Tibial nerve (tissue), 4 donors: ENCODE measurements at regions not wholly inside any gene's neighbourhood (a gene's known extent, or its start where the extent isn't known, plus 50 kb on each side); places are given as distances from the start of the nearest gene placed in this dataset.

ENCODE experiments used
- DNase-seq, 2 donors: peaks; one replicate each; pipeline ENCODE4 v3.0.0-alpha.2; 2019; ENCODE audit warnings: low spot score in 2 of 2
- H3K27ac ChIP-seq, 4 donors: fragments of 200-600 bp; sonication (generic) in 3 of 4; one replicate each; pipeline ENCODE4 v1.5.1; 2017 to 2019; ENCODE audit warnings: mild to moderate bottlenecking in 1 of 4
- H3K27me3 ChIP-seq, 2 donors: fragments of 200-600 bp; sonication (generic) in 1 of 2; one replicate each; pipeline versions ENCODE4 v1.5.1 to v1.6.0; 2017 to 2019
- H3K36me3 ChIP-seq, 3 donors: fragments of 200-600 bp; sonication (generic); one replicate each; pipeline ENCODE4 v1.5.1; 2018 to 2019
- H3K4me1 ChIP-seq, 4 donors: fragments of 200-600 bp; sonication (generic) in 3 of 4; one replicate each; pipeline ENCODE4 v1.5.1; 2017 to 2019
- H3K4me3 ChIP-seq, 4 donors: fragments of 200-600 bp; sonication (generic) in 3 of 4; one replicate each; pipeline ENCODE4 v1.5.1; 2017 to 2019; ENCODE audit warnings: mild to moderate bottlenecking in 1 of 4, moderate library complexity in 1 of 4
- H3K9me3 ChIP-seq, 4 donors: fragments of 200-600 bp; sonication (generic) in 3 of 4; one replicate each; pipeline ENCODE4 v1.5.1; 2017 to 2019
- EP300 ChIP-seq, 2 donors: sonication (generic); formaldehyde crosslinking; IDR thresholded peaks; one replicate each; pipeline ENCODE4 v1.6.1; 2017; ENCODE audit warnings: antibody characterized with exemption in 2 of 2, mild to moderate bottlenecking in 1 of 2
- POLR2A ChIP-seq, 2 donors: fragments of 450-650 bp; IDR thresholded peaks; one replicate each; pipeline ENCODE4 v1.6.1; 2017; ENCODE audit warnings: antibody characterized with exemption in 2 of 2, mild to moderate bottlenecking in 2 of 2, moderate library complexity in 2 of 2
- WGBS, 2 donors: methylation state at CpG; one replicate each; pipeline ENCODE4 v1.1.5; 2018; 5-methylcytosine and 5-hydroxymethylcytosine counted together
- TF ChIP-seq, protein P1 (sequence below), 5 experiments: fragments of 200-600 bp in 3 of 5; fragments of 450-650 bp in 2 of 5; sonication (generic) in 3 of 5; IDR thresholded peaks; one replicate each; pipeline ENCODE4 v1.5.1; 2016 to 2019; ENCODE audit warnings: antibody characterized with exemption in 5 of 5, mild to moderate bottlenecking in 3 of 5, moderate library complexity in 2 of 5

DNA sequence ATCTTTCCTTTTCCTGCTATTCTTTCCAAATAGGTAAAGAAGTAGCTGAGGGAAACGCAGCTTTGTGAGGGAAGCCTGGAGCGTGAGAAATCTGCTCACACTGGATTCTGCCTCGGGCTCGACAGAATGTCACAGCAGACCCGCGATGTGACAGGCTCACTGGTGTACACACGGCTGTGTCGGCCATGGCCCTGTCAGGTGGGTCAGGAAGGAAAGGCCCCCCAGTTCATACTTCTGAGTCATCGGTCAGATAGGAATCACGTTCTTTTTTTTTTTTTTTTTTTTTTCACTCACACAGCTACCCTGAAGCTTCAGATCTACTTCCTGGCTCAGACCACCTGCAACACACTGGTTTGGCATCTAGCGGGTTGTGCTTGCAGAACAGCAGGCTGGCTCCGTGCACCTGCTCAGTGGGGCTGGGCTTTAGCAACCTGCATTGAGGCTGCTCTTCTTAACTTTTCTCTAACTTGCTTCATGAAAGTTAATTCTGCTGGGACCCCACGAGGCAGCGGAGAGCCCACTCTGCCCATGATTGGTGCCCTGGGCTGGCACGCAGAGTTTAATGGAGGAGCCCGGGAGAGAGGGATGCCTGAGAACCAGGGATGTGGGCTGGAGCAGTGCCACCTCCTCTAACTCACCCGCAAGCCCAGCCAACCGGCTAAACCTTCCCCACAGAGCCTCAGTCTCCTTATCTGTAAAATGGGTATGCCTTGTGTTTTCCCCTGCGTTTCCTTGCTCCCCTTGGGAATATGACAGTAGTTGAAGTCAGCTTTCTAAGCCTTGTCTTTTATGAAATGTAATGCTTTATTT, 61.5 kb upstream of the FNDC1 start:
- 73 to 74% methylated on average over 19 of the region's 19 CpGs for WGBS, 2 donors
- no peak for DNase-seq
- H3K4me3 ChIP-seq: peak overlapping the region in 1 of 4 donors; percentile 10

DNA sequence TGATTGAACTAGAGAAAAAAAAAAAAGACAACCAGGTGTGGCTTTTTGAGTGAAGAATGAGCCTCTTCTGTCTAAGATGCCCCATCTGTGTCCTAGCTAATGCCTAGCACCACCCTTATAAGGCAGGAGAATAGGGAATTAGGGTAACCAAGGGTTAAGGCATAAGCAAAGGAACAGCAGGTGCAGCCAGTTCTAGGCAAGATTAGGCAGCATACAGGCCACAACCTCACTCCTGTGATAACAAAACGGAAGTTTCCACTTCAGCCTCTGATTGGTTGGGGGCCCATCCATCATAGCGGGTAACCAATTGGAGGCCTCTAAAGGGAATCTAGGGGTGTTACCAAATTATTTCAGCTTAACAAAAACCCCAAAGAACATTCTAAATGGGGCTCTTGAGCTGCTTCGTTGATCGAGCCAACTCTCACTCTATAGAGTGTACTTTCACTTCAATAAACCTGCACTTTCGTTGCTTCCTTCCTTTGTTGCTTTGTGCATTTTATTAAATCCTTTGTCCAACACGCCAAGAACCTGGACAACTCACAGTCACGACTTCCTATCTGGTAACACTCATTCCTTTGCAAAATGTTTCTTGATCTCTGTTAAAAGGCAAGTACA, 61.9 kb upstream of the TAGAP start:
- H3K4me3 ChIP-seq: peak overlapping the region in 1 of 4 donors; percentile 10
- WGBS, 2 donors: 35 to 41% methylated on average over 7 of the region's 7 CpGs
- TF ChIP-seq, protein P1, sequence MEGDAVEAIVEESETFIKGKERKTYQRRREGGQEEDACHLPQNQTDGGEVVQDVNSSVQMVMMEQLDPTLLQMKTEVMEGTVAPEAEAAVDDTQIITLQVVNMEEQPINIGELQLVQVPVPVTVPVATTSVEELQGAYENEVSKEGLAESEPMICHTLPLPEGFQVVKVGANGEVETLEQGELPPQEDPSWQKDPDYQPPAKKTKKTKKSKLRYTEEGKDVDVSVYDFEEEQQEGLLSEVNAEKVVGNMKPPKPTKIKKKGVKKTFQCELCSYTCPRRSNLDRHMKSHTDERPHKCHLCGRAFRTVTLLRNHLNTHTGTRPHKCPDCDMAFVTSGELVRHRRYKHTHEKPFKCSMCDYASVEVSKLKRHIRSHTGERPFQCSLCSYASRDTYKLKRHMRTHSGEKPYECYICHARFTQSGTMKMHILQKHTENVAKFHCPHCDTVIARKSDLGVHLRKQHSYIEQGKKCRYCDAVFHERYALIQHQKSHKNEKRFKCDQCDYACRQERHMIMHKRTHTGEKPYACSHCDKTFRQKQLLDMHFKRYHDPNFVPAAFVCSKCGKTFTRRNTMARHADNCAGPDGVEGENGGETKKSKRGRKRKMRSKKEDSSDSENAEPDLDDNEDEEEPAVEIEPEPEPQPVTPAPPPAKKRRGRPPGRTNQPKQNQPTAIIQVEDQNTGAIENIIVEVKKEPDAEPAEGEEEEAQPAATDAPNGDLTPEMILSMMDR (IDR thresholded peaks at IDR 0.05): no peak
- H3K27ac ChIP-seq: peak overlapping the region in 3 of 4 donors; percentile 14 to 70 (median 22)
- no peaks in the 10 kb centered on the region for H3K9me3 ChIP-seq
- H3K36me3 ChIP-seq: no peaks in the 10 kb centered on the region
- peak in 1 of 2 donors; percentile 73 for DNase-seq
- no peaks in the 10 kb centered on the region for H3K27me3 ChIP-seq
- H3K4me1 ChIP-seq: peaks cover 0 to 26% (median 4%) of the 10 kb centered on the region in 4 donors

More for the DNA sequence above, 61.5 kb upstream of the FNDC1 start:
- Histone ChIP-seq H3K27me3 (no peaks in the 10 kb centered on the region), H3K9me3 (no peaks in the 10 kb centered on the region), H3K27ac (peak overlapping the region in 1 of 4 donors; percentile 70), H3K4me1 (peaks cover 0 to 26% (median 4%) of the 10 kb centered on the region in 4 donors), H3K36me3 (no peaks in the 10 kb centered on the region)
- TF ChIP-seq POLR2A (IDR thresholded peaks at IDR 0.05): no peak
- TF ChIP-seq EP300 (IDR thresholded peaks at IDR 0.05): no peak
- TF ChIP-seq, protein P1 (IDR thresholded peaks at IDR 0.05): no peak

DNA sequence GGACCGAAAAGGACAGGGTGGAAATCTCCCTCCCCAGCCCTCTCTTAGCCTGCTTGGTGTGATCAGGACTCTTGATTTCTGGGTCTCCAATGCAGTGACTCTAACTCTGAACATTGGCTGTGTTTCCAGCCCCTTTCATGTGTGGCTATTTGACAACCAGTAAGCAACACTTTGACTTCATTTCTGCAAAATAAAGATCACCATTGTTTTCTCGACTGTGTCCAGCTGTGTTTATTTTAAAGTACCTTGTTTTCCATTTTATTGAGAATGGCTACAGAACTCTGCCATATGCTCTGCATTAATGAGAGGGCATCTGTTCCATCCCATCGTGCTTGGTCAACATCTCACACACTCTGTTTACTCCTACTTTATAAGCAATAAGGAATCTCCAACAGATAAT, 60.9 kb upstream of the TAGAP start:
- 35 to 50% methylated on average over 3 of the region's 3 CpGs for WGBS, 2 donors
- Histone ChIP-seq H3K9me3 (no peaks in the 10 kb centered on the region), H3K27ac (peak overlapping the region in 1 of 4 donors; percentile 54), H3K4me1 (peaks cover 0 to 26% (median 4%) of the 10 kb centered on the region in 4 donors), H3K36me3 (no peaks in the 10 kb centered on the region), H3K27me3 (no peaks in the 10 kb centered on the region), H3K4me3 (no peak overlapping the region)
- DNase-seq: no peak
- no peak for TF ChIP-seq POLR2A (IDR thresholded peaks at IDR 0.05)
- TF ChIP-seq EP300 (IDR thresholded peaks at IDR 0.05): no peak
- TF ChIP-seq, protein P1 (IDR thresholded peaks at IDR 0.05): no peak

DNA sequence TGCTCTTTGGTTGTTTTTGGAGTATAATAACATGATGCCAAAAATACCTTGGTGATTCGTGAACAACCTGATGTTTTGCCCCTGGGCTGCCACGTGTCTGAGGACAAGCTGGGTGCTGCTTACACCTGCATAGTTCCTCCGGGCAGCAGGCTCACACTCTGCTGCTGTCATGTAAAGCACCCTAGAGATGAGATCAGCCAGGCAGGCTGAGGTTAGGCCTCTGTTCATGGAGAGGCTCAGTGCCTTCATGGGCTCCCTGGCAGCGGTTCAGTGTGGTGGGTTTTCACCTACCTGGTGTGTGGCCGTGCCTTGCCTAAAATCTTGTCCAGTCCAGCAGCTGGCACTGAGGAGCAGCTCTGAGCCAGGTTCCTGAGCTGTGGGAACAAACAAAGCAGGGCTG, 60.1 kb upstream of the TAGAP start:
- Histone ChIP-seq H3K9me3 (no peaks in the 10 kb centered on the region), H3K4me1 (peaks cover 0 to 20% (median 4%) of the 10 kb centered on the region in 4 donors), H3K36me3 (no peaks in the 10 kb centered on the region), H3K27ac (peak overlapping the region in 1 of 4 donors; percentile 55), H3K4me3 (no peak overlapping the region), H3K27me3 (no peaks in the 10 kb centered on the region)
- DNase-seq: no peak
- WGBS, 2 donors: 85 to 90% methylated on average over 5 of the region's 5 CpGs
- TF ChIP-seq, protein P1 (IDR thresholded peaks at IDR 0.05): no peak
- no peak for TF ChIP-seq EP300 (IDR thresholded peaks at IDR 0.05)
- no peak for TF ChIP-seq POLR2A (IDR thresholded peaks at IDR 0.05)
